Stomach (tissue), 4 donors: ENCODE measurements at regions not wholly inside any gene's neighbourhood (a gene's known extent, or its start where the extent isn't known, plus 50 kb on each side); places are given as distances from the start of the nearest gene placed in this dataset.

Experiments
- EP300 ChIP-seq: sonication (generic); formaldehyde crosslinking; IDR thresholded peaks from one replicate; pipeline ENCODE4 v1.6.1; 2017; ENCODE audit warnings: antibody characterized with exemption
- POLR2A ChIP-seq, 4 donors: fragments of 450-650 bp; IDR thresholded peaks; one replicate each; pipeline ENCODE4 v1.6.1; 2016; ENCODE audit warnings: antibody characterized with exemption in 4 of 4, control low read depth in 2 of 4, mild to moderate bottlenecking in 1 of 4, moderate library complexity in 1 of 4
- POLR2AphosphoS5 ChIP-seq, 3 donors: sonication (generic); formaldehyde crosslinking; IDR thresholded peaks; one replicate each; pipeline ENCODE4 v1.6.1; 2016; ENCODE audit warnings: antibody characterized with exemption in 3 of 3
- TF ChIP-seq, protein P1 (sequence below), 7 experiments: fragments of 450-650 bp in 4 of 7; fragments of 200-600 bp in 3 of 7; sonication (generic) in 3 of 7; IDR thresholded peaks; one replicate each; pipeline ENCODE4 v1.5.1; 2016 to 2019; ENCODE audit warnings: antibody characterized with exemption in 7 of 7, control low read depth in 2 of 7, mild to moderate bottlenecking in 1 of 7

DNA sequence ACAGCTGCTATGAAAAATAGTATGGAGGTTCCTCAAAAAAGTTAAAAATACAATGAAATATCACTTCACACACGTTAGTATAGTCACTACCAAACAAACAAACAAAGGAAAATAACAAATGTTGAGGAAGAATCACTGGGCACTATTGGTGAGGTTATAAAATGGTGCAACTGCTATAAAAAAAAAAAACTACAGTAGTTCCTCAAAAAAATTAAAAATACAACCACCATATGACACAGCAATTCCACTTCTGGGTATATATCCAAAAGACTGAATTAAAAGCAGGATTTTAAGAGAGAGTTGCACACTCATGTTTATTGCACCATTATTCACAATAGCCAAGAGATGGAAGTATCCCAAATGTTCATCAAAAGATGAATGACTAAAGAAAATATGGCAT, 80.9 kb upstream of the POU3F3 start:
- TF ChIP-seq, protein P1, sequence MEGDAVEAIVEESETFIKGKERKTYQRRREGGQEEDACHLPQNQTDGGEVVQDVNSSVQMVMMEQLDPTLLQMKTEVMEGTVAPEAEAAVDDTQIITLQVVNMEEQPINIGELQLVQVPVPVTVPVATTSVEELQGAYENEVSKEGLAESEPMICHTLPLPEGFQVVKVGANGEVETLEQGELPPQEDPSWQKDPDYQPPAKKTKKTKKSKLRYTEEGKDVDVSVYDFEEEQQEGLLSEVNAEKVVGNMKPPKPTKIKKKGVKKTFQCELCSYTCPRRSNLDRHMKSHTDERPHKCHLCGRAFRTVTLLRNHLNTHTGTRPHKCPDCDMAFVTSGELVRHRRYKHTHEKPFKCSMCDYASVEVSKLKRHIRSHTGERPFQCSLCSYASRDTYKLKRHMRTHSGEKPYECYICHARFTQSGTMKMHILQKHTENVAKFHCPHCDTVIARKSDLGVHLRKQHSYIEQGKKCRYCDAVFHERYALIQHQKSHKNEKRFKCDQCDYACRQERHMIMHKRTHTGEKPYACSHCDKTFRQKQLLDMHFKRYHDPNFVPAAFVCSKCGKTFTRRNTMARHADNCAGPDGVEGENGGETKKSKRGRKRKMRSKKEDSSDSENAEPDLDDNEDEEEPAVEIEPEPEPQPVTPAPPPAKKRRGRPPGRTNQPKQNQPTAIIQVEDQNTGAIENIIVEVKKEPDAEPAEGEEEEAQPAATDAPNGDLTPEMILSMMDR (IDR thresholded peaks at IDR 0.05): no peak
- TF ChIP-seq POLR2A (IDR thresholded peaks at IDR 0.05): no peak
- TF ChIP-seq POLR2AphosphoS5 (IDR thresholded peaks at IDR 0.05): no peak
- no peak for TF ChIP-seq EP300
